NCI-H1092 treated with DMSO at 0.1 percent for 48 hours (cell line): ENCODE measurements at regions not wholly inside any gene's neighbourhood (a gene's known extent, or its start where the extent isn't known, plus 50 kb on each side); places are given as distances from the start of the nearest gene placed in this dataset.

Source experiments
- DNase-seq: peaks from one replicate; lab custom pipeline; 2025; lab: John Stamatoyannopoulos, UW

GRCh38 chr15:67892559-67893377 lies 52.9 kb upstream of the RNU6-1 start:
- no peak for DNase-seq

- no peak for DNase-seq
Measured at GRCh38 chr15:67895237-67895636, 55.4 kb upstream of the RNU6-1 start.

GRCh38 chr15:67897646-67898339 lies 57.9 kb upstream of the RNU6-1 start:
- no peak for DNase-seq

- DNase-seq: no peak
Measured at GRCh38 chr15:67899596-67900283, 59.9 kb upstream of the RNU6-1 start.

- DNase-seq: no peak
Measured at GRCh38 chr15:67900621-67901147, 60.8 kb upstream of the RNU6-1 start.

GRCh38 chr15:67901922-67902321 lies 62.1 kb upstream of the RNU6-1 start:
- DNase-seq: no peak

GRCh38 chr15:67902579-67903009 lies 62.7 kb upstream of the RNU6-1 start:
- no peak for DNase-seq

- no peak for DNase-seq
Measured at GRCh38 chr15:67903708-67904107, 63.9 kb upstream of the RNU6-1 start.

GRCh38 chr15:67905628-67906027 lies 65.8 kb upstream of the RNU6-1 start:
- DNase-seq: no peak

- DNase-seq: no peak
Measured at GRCh38 chr15:67906382-67906781, 66.5 kb upstream of the RNU6-1 start.

GRCh38 chr15:67907184-67907723 lies 67.4 kb upstream of the RNU6-1 start:
- DNase-seq: no peak

- no peak for DNase-seq
Measured at GRCh38 chr15:67908756-67909155, 68.9 kb upstream of the RNU6-1 start.

GRCh38 chr15:67911727-67912126 lies 71.9 kb upstream of the RNU6-1 start:
- no peak for DNase-seq

- DNase-seq: no peak
Measured at GRCh38 chr15:67914028-67914427, 74.2 kb upstream of the RNU6-1 start.

- peak; percentile 84 for DNase-seq
Measured at GRCh38 chr15:67914537-67915460, 75.0 kb upstream of the RNU6-1 start.

- peak; percentile 96 for DNase-seq
Measured at GRCh38 chr15:67915461-67916374, 75.9 kb upstream of the RNU6-1 start.

GRCh38 chr15:67916565-67916964 lies 76.7 kb upstream of the RNU6-1 start:
- no peak for DNase-seq

- DNase-seq: no peak
Measured at GRCh38 chr15:67917037-67917436, 77.2 kb upstream of the RNU6-1 start.

- DNase-seq: no peak
Measured at GRCh38 chr15:67917636-67918035, 77.8 kb upstream of the RNU6-1 start.

GRCh38 chr15:67918205-67918861 lies 78.5 kb upstream of the RNU6-1 start:
- no peak for DNase-seq
